ENCODE measurements at regions not wholly inside any gene's neighbourhood (a gene's known extent, or its start where the extent isn't known, plus 50 kb on each side); places are given as distances from the start of the nearest gene placed in this dataset.

DNA sequence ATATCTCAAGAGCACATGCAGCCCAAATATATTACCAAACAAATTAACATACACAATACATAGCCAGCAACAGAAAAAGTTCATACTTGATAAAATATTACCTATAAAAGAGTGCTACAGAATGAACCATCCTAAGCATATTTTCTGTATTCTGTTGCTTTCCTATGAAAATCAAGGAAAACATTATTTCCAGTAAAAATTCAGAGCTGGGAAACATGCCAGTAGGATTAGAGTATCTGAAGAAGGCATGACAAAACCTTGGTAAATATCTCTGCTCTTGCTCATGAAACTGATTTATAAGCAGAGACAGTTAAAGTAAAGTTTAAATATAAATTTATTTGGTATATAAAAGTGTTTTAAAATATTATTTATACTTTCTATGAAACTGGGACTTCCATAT is 599.7 kb downstream of the ARAP2 start:
- TF ChIP-seq, protein P1, sequence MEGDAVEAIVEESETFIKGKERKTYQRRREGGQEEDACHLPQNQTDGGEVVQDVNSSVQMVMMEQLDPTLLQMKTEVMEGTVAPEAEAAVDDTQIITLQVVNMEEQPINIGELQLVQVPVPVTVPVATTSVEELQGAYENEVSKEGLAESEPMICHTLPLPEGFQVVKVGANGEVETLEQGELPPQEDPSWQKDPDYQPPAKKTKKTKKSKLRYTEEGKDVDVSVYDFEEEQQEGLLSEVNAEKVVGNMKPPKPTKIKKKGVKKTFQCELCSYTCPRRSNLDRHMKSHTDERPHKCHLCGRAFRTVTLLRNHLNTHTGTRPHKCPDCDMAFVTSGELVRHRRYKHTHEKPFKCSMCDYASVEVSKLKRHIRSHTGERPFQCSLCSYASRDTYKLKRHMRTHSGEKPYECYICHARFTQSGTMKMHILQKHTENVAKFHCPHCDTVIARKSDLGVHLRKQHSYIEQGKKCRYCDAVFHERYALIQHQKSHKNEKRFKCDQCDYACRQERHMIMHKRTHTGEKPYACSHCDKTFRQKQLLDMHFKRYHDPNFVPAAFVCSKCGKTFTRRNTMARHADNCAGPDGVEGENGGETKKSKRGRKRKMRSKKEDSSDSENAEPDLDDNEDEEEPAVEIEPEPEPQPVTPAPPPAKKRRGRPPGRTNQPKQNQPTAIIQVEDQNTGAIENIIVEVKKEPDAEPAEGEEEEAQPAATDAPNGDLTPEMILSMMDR (IDR thresholded peaks at IDR 0.05), result no peak
- no peak for TF ChIP-seq POLR2A (IDR thresholded peaks at IDR 0.05)
